Lower leg skin (tissue), 3 donors: ENCODE measurements at regions not wholly inside any gene's neighbourhood (a gene's known extent, or its start where the extent isn't known, plus 50 kb on each side); places are given as distances from the start of the nearest gene placed in this dataset.

Source experiments
- POLR2A ChIP-seq, 2 donors: fragments of 450-650 bp; IDR thresholded peaks; one replicate each; pipeline ENCODE4 v1.6.1; 2016 to 2017; ENCODE audit warnings: antibody characterized with exemption in 2 of 2, mild to moderate bottlenecking in 1 of 2, moderate library complexity in 1 of 2
- TF ChIP-seq, protein P1 (sequence below), 3 donors: fragments of 450-650 bp; IDR thresholded peaks; one replicate each; pipeline ENCODE4 v1.5.1; 2016; ENCODE audit warnings: antibody characterized with exemption in 3 of 3, mild to moderate bottlenecking in 3 of 3, moderate library complexity in 2 of 3

DNA sequence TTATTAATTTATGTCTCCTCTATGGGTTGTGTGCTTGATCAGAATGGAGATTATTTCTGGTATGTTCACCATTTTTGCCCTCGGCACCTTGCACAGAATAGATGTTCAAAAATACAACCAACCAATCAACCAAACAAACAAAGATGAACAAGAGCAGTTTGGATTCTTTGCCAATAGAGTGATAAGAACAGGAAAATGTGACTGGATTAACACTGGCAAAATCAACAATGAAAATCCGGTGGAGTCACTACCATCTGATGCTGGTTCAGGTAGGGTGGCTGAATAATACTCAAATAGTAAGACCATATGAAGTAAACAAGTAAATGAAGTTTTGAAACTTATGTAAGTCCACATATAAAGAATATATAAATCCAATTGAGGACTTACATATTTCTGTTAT lies 685.0 kb upstream of the EPHA5 start:
- TF ChIP-seq, protein P1, sequence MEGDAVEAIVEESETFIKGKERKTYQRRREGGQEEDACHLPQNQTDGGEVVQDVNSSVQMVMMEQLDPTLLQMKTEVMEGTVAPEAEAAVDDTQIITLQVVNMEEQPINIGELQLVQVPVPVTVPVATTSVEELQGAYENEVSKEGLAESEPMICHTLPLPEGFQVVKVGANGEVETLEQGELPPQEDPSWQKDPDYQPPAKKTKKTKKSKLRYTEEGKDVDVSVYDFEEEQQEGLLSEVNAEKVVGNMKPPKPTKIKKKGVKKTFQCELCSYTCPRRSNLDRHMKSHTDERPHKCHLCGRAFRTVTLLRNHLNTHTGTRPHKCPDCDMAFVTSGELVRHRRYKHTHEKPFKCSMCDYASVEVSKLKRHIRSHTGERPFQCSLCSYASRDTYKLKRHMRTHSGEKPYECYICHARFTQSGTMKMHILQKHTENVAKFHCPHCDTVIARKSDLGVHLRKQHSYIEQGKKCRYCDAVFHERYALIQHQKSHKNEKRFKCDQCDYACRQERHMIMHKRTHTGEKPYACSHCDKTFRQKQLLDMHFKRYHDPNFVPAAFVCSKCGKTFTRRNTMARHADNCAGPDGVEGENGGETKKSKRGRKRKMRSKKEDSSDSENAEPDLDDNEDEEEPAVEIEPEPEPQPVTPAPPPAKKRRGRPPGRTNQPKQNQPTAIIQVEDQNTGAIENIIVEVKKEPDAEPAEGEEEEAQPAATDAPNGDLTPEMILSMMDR (IDR thresholded peaks at IDR 0.05): no peak
- no peak for TF ChIP-seq POLR2A (IDR thresholded peaks at IDR 0.05)
